Keratinocyte (primary cell): ENCODE measurements at regions not wholly inside any gene's neighbourhood (a gene's known extent, or its start where the extent isn't known, plus 50 kb on each side); places are given as distances from the start of the nearest gene placed in this dataset.

ENCODE experiments used
- DNase-seq: peaks from one replicate; pipeline ENCODE4 v3.0.0-alpha.2; 2011; ENCODE audit warnings: low read depth, missing footprints, low spot score
- FAIRE-seq: peaks from 2 replicates; lab custom pipeline; 2011; peaks lifted over from hg19 to GRCh38; lab: Jason Lieb, UNC
- H2AFZ ChIP-seq: 2 replicates; pipeline ENCODE4 v1.6.0; 2012; ENCODE audit warnings: low read length, control low read depth, inconsistent platforms; ENCODE audit not compliant: control insufficient read depth
- H3K27ac ChIP-seq: 2 replicates; pipeline ENCODE4 v1.5.1; 2011; ENCODE audit warnings: low read length; ENCODE audit not compliant: control insufficient read depth, insufficient read depth
- H3K27me3 ChIP-seq: 3 replicates; pipeline ENCODE4 v1.6.0; 2011; ENCODE audit warnings: low read length; ENCODE audit not compliant: control insufficient read depth, insufficient read depth; ENCODE audit errors: extremely low read depth
- H3K36me3 ChIP-seq, 2 experiments: 2 replicates in 1 of 2; 3 replicates in 1 of 2; pipeline ENCODE4 v1.5.1; 2011; ENCODE audit warnings: low read length in 2 of 2, mild to moderate bottlenecking in 1 of 2; ENCODE audit not compliant: control insufficient read depth in 2 of 2, insufficient read depth in 2 of 2; ENCODE audit errors: extremely low read depth in 1 of 2
- H3K4me1 ChIP-seq: 3 replicates; pipeline ENCODE4 v1.5.1; 2011; ENCODE audit warnings: low read length; ENCODE audit not compliant: control insufficient read depth, insufficient read depth; ENCODE audit errors: extremely low read depth
- H3K4me2 ChIP-seq: 3 replicates; pipeline ENCODE4 v1.6.0; 2011; ENCODE audit warnings: low read depth, low read length; ENCODE audit not compliant: control insufficient read depth, insufficient read depth; ENCODE audit errors: extremely low read depth
- H3K4me3 ChIP-seq, 3 experiments: fragments of 200-600 bp in 1 of 3; sonication (generic) in 1 of 3; 2 replicates in 2 of 3; 3 replicates in 1 of 3; pipeline ENCODE4 v1.5.1; 2011 to 2016; ENCODE audit warnings: low read length in 3 of 3, mild to moderate bottlenecking in 3 of 3, control low read depth in 2 of 3, inconsistent platforms in 1 of 3, low read depth in 1 of 3, mixed read lengths in 1 of 3, mixed run types in 1 of 3, moderate library complexity in 1 of 3; ENCODE audit not compliant: control insufficient read depth in 2 of 3, insufficient read depth in 2 of 3; ENCODE audit errors: extremely low read depth in 1 of 3
- H3K79me2 ChIP-seq: 2 replicates; pipeline ENCODE4 v1.6.0; 2012; ENCODE audit warnings: low read length; ENCODE audit not compliant: control insufficient read depth, insufficient read depth
- H3K9ac ChIP-seq: 3 replicates; pipeline ENCODE4 v1.6.0; 2011; ENCODE audit warnings: low read length; ENCODE audit not compliant: control insufficient read depth, insufficient read depth; ENCODE audit errors: extremely low read depth
- H3K9me1 ChIP-seq: 3 replicates; pipeline ENCODE4 v1.6.0; 2011; ENCODE audit warnings: low read length; ENCODE audit not compliant: control insufficient read depth, insufficient read depth; ENCODE audit errors: extremely low read depth
- H3K9me3 ChIP-seq: 2 replicates; pipeline ENCODE4 v1.5.1; 2012; ENCODE audit warnings: low read depth, low read length; ENCODE audit not compliant: control insufficient read depth
- H4K20me1 ChIP-seq: 3 replicates; pipeline ENCODE4 v1.6.0; 2011; ENCODE audit warnings: low read length; ENCODE audit not compliant: control insufficient read depth, insufficient read depth; ENCODE audit errors: extremely low read depth
- CTCF ChIP-seq, 3 experiments: IDR thresholded peaks in 1 of 3; conservative IDR thresholded peaks in 1 of 3; optimal IDR thresholded peaks in 1 of 3; 2 replicates in 2 of 3; 3 replicates in 1 of 3; pipeline versions ENCODE3 to v1.5.1; 2011; ENCODE audit warnings: low read length in 3 of 3, mild to moderate bottlenecking in 3 of 3, moderate library complexity in 2 of 3, control low read depth in 1 of 3, inconsistent platforms in 1 of 3; ENCODE audit not compliant: insufficient read depth in 2 of 3; ENCODE audit errors: extremely low read depth in 1 of 3
- EZH2 ChIP-seq: IDR thresholded peaks from one replicate; pipeline ENCODE4 v1.6.1; 2012; ENCODE audit warnings: inconsistent platforms, mild to moderate bottlenecking, low read length, moderate library complexity
- dilution Hi-C: fragments of 300-500 bp; cut with MboI; formaldehyde crosslinking; loops from one replicate; pipeline ENCODE4 v1.7.0; 2020; ENCODE audit warnings: low sequenced_read_pairs; ENCODE audit not compliant: extremely low pct_ligation_motif_present

- Histone ChIP-seq H3K9me3 (no peaks in the 10 kb centered on the region), H4K20me1 (no peaks in the 10 kb centered on the region), H3K9ac (no peak overlapping the region), H3K27me3 (no peaks in the 10 kb centered on the region), H2AFZ (no peak overlapping the region), H3K79me2 (no peaks in the 10 kb centered on the region), H3K4me2 (no peak overlapping the region), H3K27ac (no peak overlapping the region), H3K9me1 (no peaks in the 10 kb centered on the region), H3K4me1 (no peaks in the 10 kb centered on the region), H3K4me3 (no peak overlapping the region), H3K36me3 (no peaks in the 10 kb centered on the region)
- FAIRE-seq = no peak
- dilution Hi-C loops = no loop called here
- no peak for DNase-seq
- TF ChIP-seq CTCF (optimal IDR thresholded peaks at IDR 0.05 in 1 of 3, IDR thresholded peaks at IDR 0.05 in 1 of 3, conservative IDR thresholded peaks at IDR 0.05 in 1 of 3; ENCODE audit: extremely low read depth in 1 of 3, insufficient read depth in 2 of 3, low read length in 3 of 3) (no peak), EZH2 (no peak)
Observed at GRCh38 chr5:21173526-21173925, 1185.5 kb upstream of the CDH18 start.

- Histone ChIP-seq H3K4me1 (no peaks in the 10 kb centered on the region), H3K36me3 (no peaks in the 10 kb centered on the region), H3K27me3 (no peaks in the 10 kb centered on the region), H2AFZ (no peak overlapping the region), H3K9ac (no peak overlapping the region), H3K79me2 (no peaks in the 10 kb centered on the region), H3K4me3 (no peak overlapping the region), H3K9me1 (no peaks in the 10 kb centered on the region), H3K4me2 (no peak overlapping the region), H3K9me3 (no peaks in the 10 kb centered on the region), H3K27ac (no peak overlapping the region), H4K20me1 (no peaks in the 10 kb centered on the region)
- dilution Hi-C loops = no loop called here
- TF ChIP-seq CTCF (optimal IDR thresholded peaks at IDR 0.05 in 1 of 3, IDR thresholded peaks at IDR 0.05 in 1 of 3, conservative IDR thresholded peaks at IDR 0.05 in 1 of 3; ENCODE audit: extremely low read depth in 1 of 3, insufficient read depth in 2 of 3, low read length in 3 of 3) (no peak), EZH2 (no peak)
- FAIRE-seq (no peak), DNase-seq (no peak)
Observed at GRCh38 chr5:21173036-21173435, 1185.0 kb upstream of the CDH18 start.
